NCI-H1092 (cell line): ENCODE measurements at regions not wholly inside any gene's neighbourhood (a gene's known extent, or its start where the extent isn't known, plus 50 kb on each side); places are given as distances from the start of the nearest gene placed in this dataset.

ENCODE experiments used
- DNase-seq: peaks from one replicate; lab custom pipeline; 2025; lab: John Stamatoyannopoulos, UW

- DNase-seq, result no peak
Measured at GRCh38 chr10:78829565-78829964, 239.2 kb upstream of the ZMIZ1 start.

- DNase-seq, result no peak
Measured at GRCh38 chr10:78830062-78830975, 238.4 kb upstream of the ZMIZ1 start.

- DNase-seq, result no peak
Measured at GRCh38 chr10:78830976-78831375, 237.8 kb upstream of the ZMIZ1 start.

DNA sequence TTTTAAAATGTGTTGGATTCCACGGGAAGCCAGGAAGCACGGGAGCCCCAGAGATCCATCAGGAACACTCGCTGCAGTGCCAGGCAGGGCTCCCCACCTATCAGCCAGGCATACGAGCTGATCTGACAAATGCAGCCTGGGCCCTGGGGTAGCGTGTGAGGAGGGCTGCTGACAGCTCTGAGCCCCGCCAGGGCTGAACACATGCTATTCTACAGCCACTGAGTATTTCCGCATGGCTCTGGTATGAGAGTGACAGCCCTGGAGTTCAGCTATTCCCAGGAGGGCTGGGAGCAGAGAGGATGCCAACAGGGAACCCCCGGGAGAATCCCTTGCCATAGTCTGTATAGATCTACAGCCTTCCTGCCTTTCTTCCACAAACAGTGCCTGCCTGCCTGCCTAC lies 237.3 kb upstream of the ZMIZ1 start:
- no peak for DNase-seq

- DNase-seq, result no peak
Measured at GRCh38 chr10:78832281-78832680, 236.5 kb upstream of the ZMIZ1 start.

- DNase-seq, result no peak
Measured at GRCh38 chr10:78838141-78838657, 230.6 kb upstream of the ZMIZ1 start.

GRCh38 chr10:78843495-78843894 lies 225.3 kb upstream of the ZMIZ1 start:
- no peak for DNase-seq

DNA sequence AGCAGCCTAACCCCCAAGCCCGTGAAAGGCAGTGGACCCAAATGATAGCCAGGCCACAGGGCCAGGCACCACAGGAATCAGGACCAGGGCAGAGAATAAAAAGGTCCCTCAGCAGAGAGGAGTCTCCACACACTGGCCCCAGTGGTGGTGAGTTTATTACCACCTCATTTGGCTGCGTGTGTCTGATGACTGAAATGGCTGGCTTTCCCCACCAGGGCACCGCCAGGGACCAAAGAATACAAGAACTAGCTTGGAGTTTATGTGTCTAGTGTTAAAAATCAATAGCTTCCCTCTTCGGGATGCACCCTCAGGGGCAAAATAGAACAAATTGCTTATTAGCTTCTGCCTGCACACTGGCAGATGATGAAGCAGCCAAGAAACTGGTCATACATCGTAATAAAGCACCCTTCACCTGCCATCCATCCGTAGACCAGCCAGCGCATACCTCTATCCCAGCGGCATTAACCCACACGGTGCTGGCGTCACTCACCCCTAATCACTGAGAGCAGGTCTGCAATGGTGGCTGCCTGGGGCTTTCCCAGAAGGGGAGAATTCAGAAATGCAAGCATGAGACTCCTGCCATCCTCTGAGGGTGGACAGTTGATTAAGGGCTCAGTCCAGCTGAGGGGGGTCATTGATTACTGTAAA lies 223.7 kb upstream of the ZMIZ1 start:
- peak; percentile 2 for DNase-seq

GRCh38 chr10:78846071-78846470 lies 222.7 kb upstream of the ZMIZ1 start:
- DNase-seq, result no peak

- DNase-seq, result peak; percentile 2
Measured at GRCh38 chr10:78846760-78847159, 222.0 kb upstream of the ZMIZ1 start.

DNA sequence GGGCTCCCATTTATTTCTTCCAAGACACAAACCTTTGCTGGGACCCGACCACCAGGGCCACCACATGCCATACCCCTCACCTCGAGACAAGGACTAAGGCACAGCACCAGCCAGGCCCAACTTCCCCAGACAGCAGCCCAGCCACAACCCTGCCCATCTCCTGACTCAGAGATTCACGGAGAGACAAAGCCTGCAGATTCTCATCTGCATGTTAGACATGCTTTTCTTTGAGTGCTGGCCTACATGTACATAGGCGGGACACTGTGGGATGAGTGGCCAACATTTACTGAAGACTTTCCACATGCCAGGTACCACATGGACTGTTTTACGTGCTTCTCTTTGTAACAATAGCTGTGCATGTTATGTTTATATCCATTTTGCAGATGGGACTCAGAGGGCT lies 221.3 kb upstream of the ZMIZ1 start:
- DNase-seq, result no peak

DNA sequence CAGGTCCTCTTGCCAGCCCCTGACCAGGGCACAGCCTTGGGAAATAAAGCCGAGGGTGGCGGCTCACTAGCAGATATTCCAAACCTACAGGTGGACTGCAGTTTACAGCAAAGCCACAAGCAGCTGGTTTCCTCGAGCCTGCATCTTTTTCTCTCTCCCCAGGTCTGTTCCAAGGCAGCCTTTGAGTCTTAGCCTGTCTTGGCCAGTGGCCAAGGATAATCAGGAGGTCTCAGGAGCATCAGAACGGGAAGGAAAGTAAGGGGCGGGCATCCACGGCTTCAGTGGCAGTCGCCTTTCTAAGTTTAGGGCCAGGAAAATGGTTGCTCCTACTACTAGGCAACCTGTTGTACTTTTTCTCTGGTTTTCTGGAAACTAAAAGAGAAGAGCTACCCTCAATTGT lies 219.7 kb upstream of the ZMIZ1 start:
- DNase-seq, result no peak

DNA sequence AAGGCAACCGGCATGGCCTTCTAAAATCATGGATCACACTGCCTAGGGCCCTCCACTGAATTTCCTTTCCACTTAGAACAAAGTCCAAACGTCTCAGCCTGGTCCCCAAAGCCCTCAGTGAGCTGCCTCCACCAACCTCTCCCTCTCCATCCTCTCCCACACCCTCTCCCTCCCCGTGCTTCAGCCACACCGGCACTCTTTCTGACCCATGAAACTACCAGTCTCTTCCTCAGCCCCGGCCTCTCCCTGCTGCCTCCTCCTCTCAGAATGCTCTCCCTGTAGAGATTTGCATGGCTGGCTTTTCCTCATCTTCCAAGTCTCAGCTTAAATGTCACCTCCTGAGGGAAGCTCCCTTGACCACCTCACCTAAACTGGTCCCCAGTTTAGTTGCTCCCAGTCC lies 219.0 kb upstream of the ZMIZ1 start:
- no peak for DNase-seq

- DNase-seq, result no peak
Measured at GRCh38 chr10:78850644-78851435, 217.9 kb upstream of the ZMIZ1 start.

DNA sequence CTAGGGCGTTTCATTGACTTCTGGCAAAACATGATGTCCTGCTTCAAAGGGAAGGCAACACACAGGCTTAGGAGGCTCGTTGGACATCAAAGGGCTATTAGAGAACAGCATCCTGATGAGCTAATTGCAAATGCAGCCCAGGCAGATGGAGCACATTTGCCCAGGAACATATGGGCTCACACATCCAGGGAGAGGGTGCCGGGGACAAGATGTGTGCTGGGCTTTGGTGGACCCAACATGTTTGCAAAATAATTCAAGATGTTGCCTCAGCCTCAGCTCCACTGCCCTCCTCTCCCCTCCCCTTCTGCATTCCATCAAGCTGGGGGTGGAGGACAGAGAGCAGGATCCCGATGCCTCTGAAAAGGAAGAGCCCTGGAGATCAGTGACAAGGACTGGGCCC lies 217.1 kb upstream of the ZMIZ1 start:
- no peak for DNase-seq

- DNase-seq, result no peak
Measured at GRCh38 chr10:78852466-78853240, 216.1 kb upstream of the ZMIZ1 start.

GRCh38 chr10:78853864-78854263 lies 214.9 kb upstream of the ZMIZ1 start:
- no peak for DNase-seq

DNA sequence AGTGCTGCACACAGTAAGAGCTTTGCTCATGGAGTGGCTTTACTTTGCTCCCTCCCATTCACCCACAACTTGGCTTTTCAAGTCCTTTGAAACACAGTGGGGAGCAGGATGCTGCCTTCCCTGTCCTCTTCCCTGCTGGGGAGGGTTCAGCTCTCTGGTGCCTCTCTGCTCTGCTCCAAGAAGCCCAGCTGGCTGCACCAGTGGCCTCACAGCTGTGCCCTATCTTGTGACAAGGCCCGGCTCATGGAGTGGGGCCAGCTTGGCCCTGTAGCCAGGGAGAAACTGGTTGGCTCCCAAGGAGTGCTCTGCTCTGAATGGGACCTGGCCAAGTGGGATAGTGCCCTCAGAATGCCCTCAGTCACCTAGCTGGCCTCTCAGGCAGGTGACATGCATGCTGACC lies 212.3 kb upstream of the ZMIZ1 start:
- no peak for DNase-seq

DNA sequence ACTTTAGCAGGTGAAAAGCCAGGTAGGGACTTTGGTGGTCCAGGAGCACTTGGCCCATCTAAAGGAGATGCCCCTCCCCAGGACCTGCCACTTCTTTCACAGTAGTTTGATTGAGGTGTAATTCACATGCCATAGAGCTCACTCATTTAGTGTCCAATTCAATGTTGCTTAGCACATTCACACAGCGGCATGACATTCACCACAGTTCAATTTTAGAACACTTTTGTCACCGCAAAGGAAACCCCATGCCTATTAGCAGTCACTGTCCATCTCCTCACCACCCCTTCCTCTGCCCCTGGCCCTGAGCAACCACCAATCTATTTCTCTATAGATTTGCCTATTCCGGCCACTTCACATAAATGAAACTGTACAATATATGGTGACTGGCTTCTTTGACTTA lies 211.6 kb upstream of the ZMIZ1 start:
- no peak for DNase-seq

GRCh38 chr10:78859266-78859665 lies 209.5 kb upstream of the ZMIZ1 start:
- no peak for DNase-seq

GRCh38 chr10:78859769-78860168 lies 209.0 kb upstream of the ZMIZ1 start:
- DNase-seq, result no peak
